A673 (cell line): ENCODE measurements at regions not wholly inside any gene's neighbourhood (a gene's known extent, or its start where the extent isn't known, plus 50 kb on each side); places are given as distances from the start of the nearest gene placed in this dataset.
A peak's percentile ranks its signal among the peaks of the same experiment; 100 is the strongest.

Experiments
- EZH2 ChIP-seq: fragments of 200-600 bp; sonication (generic); IDR thresholded peaks from 2 replicates; pipeline ENCODE4 v1.6.1; 2017; ENCODE audit warnings: borderline replicate concordance, low read depth, mild to moderate bottlenecking, mixed read lengths, antibody characterized with exemption, low read length; ENCODE audit not compliant: poor library complexity, severe bottlenecking
- TF ChIP-seq, protein P1 (sequence below): fragments of 300-800, 200-600 bp; sonication (generic); conservative IDR thresholded peaks from 2 replicates; pipeline ENCODE4 v1.5.1; 2017; ENCODE audit warnings: low read depth, mild to moderate bottlenecking, antibody characterized with exemption, low read length, moderate library complexity, mixed read lengths

DNA sequence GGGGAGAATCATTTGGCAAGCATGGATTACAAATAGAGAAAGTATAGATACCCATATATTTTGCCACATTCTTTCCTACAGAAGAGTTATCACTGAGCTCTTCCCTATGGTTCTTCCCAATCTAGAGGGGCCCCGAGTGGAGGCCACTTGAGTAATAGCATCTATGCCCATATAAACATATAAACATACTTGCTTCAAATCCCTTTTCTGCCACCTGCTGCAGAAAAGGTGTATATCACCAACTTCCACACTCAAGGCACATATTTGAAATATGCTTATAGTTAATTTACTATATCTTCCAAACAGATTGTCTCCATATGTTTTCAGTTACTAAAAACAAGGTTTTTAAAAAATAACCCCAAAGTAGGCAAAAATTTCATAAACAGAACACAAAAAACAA, 642.8 kb upstream of the DIPK2B start:
- TF ChIP-seq, protein P1, sequence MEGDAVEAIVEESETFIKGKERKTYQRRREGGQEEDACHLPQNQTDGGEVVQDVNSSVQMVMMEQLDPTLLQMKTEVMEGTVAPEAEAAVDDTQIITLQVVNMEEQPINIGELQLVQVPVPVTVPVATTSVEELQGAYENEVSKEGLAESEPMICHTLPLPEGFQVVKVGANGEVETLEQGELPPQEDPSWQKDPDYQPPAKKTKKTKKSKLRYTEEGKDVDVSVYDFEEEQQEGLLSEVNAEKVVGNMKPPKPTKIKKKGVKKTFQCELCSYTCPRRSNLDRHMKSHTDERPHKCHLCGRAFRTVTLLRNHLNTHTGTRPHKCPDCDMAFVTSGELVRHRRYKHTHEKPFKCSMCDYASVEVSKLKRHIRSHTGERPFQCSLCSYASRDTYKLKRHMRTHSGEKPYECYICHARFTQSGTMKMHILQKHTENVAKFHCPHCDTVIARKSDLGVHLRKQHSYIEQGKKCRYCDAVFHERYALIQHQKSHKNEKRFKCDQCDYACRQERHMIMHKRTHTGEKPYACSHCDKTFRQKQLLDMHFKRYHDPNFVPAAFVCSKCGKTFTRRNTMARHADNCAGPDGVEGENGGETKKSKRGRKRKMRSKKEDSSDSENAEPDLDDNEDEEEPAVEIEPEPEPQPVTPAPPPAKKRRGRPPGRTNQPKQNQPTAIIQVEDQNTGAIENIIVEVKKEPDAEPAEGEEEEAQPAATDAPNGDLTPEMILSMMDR, result peak; percentile 29; the same call in 1 of the 2 replicates
- TF ChIP-seq EZH2, result no peak
